NCI-H2107 treated with DMSO at 0.1 percent for 48 hours (cell line): ENCODE measurements at regions not wholly inside any gene's neighbourhood (a gene's known extent, or its start where the extent isn't known, plus 50 kb on each side); places are given as distances from the start of the nearest gene placed in this dataset.
"Not testable (repeated sequence)": the region's sequence is repeated elsewhere in the genome, so short reads cannot be mapped to it uniquely, and the experiment has no call there.

Experiments used
- DNase-seq: peaks from one replicate; lab custom pipeline; 2025; ENCODE audit not compliant: unreplicated experiment; lab: John Stamatoyannopoulos, UW

DNA sequence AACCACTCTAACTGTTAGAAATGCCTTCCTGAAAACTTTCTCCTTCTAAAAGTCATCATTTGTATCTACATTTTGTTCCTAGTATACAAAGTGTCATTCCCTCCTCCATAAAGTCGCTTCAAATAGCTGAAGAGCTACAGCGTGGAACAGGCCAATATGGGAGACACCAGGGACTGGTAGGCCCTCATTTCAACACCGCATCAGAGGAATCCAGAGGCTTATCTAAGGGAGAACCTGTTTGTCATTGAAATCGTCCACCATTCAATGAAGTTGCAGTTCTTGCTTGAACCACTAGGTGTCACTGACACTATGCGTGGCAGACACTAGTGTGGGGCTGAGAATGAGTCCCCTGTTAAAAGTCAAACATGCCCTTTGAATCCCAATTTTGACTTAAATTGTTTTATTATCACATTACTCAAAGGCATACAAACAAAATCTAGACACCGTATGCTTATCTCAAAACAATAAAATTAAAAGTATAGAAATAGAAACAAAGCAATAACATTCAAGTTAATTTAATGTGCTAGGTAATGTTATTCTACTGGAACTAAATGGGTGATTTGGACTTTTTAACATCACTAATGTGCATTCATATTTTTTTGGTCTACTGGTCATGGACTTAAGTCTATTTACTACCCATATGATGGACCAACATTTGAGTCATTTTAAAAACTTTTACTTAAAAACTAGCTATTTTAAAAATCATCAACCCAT is 182.3 kb downstream of the FCRL5 start:
- DNase-seq = peak; percentile 10

DNA sequence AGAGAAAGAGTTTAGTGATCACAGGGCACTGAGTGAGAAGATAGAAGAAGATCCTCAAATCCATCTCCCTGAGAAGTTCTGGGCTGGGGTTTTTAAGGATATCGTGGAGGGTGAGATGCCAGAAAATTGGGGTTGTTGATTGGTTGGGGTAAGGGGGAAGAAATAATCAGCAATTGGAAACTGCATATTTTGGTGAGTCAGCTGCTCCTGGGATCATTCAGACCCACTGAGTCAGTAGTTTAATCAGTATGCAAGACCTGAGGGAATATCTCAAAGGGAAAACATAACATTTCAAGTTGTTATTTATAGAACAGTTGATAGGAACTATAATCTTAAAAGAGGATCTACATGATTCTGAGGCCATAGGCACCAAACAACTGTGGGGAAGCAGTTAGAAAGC is 183.4 kb downstream of the FCRL5 start:
- DNase-seq = not testable (repeated sequence)

DNA sequence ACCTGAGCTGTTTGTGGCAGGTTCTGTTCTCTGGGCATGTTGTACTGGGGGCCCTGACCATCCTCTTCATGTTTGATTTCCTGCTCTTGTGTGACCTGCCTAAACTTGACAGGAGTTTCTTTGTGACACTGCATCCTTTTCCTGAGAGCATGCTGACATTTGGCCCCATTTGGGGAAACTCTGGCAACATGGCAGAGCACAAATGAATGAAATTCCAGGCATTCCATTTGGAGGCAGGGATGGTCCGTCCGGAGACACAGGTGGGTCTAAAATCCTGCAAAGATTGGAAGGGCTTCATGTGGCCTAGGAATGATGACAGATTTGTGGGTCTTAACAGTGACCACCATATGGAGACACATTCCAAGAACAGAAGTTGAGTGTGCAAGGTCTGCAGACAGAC is 184.0 kb downstream of the FCRL5 start:
- no peak for DNase-seq

DNA sequence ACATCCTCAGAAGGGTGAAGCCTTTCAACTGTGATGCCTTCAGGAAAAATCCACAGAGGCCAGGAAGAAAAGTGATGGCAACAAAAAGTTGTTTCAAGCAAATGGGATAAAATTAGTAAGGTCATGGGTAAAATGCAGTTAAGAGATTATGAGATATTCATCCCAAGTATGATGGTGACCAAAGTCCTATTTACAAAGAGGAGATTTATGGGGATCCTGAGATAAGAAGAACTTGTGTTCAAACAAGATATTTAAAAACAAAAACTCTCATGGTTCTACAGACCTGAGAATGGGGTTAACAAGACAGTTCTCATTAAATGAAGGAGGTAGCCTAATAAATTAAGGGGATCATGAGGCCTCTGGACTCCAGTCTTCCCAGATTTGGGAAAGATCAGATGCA is 184.4 kb downstream of the FCRL5 start:
- DNase-seq = no peak

DNA sequence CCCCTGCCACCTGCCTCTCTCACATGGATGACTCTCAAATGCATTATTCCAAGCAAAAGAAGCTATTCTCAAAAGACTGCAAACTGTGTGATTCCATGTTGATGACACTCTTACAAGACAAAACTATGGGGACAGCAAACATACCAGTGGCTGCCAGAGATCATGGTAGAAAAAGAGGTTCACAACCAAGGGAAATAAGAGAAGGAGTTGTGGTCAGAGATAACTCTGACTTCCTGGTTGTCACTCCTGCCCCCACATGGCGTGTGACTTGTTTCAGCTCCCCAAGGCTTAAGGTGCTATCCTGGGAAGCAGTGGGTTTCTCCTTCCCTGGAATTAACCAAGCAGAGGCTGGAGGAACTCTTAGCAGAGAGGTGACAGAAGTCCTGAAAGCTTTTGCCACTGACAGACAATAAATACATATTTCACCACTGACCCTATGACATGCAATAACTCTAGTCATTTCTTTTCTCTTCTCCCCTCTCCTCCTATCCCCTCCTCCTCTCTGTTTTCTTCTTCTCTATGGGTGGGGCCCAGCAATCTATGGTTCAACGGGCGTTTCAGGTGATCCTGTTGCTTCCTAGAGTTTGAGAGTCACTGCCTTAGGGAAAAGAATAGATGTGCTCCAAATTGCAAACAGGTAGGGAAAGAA is 185.1 kb downstream of the FCRL5 start:
- no peak for DNase-seq

DNA sequence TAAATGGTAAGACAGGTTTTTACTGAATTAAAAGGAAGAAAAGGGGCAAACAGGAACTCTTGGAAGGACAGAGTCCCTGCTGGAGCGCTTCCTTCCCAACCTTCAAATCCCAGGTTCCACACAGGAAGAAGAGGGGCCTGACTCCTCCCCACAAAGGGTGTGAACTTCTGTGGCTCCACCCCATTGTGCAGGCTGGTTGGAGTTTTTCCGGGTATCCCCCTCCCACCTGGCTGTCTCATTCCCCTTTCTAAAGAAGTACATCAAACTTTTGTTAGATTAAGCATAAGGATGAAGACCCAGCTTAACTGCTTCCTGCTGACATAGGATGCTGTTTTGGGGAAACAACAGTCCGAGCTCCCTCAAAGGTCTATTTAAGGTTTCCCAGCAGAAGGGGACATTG is 187.7 kb downstream of the FCRL5 start:
- no peak for DNase-seq

DNA sequence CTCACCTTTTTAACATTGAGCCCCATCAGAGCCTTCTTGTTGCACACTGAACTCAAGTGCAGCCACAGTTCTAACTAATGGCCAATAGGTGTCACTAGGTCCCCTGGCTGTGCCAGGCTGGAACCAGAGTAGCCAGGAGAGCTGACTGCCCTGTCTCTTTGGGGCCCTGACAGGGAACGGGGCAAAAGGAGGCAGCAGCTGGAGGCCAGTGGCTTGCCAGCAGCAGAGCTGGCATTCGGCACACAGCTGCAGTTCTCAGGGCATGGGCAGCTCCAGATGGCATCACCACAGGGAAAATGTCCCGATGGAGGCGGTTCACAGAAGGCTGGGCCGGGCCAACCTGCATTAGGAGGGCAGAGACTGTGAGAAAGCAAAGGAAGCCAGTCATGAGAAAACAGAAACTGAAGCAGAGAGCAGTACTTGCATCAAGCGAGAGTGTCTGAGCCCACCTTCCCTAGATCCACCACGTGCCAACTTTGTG is 188.6 kb downstream of the FCRL5 start:
- no peak for DNase-seq

DNA sequence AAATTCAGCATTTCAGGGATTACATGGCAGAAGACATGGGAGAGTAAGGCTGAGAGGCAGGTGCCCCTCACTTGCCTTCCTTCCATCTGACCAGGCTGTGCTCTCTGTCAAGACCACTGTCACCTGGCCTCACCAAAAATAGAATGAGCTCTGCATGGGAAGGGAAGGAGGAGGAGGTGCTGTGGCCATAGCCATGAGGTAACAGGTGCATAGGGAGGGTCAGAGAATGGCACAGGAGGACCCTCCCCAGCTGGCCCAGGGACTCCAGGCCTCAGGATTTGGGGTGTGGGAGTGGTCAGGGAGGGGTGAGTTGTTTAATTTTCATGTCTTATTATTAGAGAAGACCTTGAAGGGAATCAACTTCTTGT is 192.3 kb downstream of the FCRL5 start:
- peak; percentile 90 for DNase-seq

DNA sequence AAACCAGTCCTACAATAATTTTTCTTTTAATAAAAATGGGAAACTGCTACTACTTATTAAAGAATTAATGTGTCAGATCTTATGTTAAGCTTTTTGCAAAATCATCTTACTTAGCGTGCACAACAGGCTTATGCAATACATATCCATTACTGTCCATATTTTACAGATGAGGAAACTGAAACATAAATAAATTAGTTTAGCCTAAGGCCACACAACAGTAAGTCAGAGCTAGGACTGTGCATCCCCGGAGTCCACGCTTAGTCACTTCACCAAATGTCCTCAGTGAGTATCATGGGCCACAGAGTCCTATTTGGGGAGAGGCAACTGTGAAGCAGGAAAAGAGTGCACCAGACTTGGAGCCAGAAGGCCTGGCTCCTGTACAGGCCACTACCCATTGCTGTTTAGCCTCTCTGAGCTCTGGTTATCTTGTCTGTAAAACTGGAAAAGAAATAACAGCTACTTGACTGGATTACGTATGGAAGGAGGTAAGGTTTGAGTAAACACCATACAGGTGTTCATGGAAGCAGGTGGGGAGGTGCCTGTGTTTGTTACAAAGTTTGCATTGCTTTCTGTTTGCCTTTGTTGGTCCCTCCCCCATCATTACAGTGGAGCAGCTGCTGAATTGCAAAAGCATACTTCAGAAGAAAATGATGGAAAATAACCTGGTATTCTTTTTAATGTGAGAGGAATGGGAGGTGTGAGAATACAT is 192.8 kb downstream of the FCRL5 start:
- peak; percentile 97 for DNase-seq

DNA sequence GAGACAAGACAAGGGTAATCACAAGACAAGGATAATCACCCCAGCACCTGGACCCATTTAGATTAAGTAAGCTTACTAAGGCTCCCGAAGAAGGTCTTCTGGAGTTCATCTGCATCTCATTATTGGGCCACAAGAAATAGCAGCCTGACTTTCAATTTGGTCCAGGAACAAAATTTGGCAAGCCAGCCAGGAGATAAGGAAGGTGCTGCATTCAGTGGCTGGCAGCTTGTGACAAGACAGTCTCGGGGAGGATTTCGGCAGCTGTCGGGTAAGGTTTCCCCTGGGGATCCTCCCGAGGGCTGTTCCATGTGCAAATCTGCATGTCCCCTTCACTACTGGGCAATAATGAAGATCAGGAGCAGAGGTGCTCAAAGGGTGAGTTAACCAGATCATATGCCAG is 195.2 kb downstream of the FCRL5 start:
- no peak for DNase-seq

DNA sequence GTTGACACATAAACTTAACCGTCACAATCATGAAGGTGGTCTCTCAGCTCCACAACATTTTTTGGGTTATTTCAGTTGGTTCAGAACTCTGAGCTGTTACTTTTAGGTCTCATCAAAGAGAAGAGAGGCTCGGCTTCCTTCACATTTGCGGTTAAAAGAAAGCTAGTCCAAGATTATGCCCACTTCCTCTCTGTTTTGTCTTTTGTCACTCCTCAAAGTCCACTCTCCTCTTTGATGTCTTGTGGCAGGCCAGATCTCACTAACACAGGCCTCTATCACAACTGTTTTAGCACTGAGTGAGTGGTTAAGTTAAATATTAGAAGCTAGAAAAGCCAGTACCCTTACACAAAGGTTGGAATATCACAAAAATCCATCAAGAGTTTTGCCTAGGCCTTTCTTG is 195.7 kb downstream of the FCRL5 start:
- DNase-seq = no peak

DNA sequence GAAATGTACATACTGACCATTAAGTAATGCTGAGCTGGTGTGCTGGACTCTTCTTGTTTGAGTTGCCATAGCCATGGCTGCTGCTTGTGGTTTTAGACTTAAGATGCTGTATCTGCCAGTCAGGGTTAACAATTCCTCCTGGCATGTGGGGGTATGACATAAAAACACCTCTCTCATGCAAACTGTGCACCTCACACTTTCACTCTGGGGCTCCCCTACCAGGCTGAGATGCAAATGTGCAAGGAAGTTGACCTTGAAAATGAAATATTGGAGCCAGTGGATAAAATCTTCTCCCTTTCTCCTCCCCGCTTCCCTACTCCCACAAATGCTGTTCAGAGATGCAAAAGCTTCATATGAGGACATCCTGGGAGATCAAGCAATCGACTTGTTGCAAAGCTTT is 198.8 kb downstream of the FCRL5 start:
- no peak for DNase-seq

DNA sequence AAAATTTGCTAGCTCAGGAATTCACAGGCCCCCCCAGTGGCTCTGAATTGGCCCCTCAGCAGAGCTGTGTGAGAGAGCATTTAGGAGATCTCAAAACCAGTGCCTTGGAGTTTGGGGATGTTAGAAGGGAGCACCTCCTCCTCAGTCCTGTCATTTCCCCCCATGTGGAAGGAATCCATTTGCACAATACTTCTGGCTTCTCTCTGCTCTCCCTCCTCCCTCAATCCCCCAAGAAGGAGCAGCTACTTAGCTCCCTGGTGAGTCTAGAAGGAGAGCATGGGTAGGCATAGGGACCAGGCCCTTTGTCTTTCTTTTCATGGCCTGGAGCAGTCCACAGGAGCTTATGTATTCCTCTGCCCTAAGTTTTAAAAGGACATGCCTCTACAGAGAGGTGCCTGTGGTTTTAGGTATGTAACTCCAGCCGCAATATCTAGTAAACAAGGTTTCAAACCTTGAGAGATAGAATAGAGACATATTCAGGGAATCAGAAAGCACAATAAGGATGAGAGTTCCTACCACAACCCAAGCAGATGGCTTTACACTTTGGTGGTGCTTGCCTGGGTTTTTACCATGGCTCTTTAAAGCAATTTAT is 199.4 kb downstream of the FCRL5 start:
- no peak for DNase-seq

DNA sequence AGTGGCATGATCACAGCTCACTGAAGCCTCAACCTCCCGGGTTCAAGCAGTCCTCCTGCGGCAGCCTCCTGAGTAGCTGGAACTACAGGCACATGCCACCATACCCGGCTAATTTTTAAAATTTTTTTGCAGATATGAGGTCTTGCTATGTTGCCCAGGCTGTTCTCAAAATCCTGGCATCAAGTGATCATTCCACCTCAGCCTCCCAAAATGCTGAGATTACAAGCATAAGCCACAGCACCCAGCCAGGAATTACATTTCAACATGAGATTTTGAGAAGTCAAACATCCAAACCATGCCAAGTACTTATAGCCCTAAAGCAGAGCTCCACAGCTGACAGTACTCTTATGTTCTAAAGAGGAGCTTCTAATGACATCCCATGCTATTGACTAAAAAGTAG is 200.1 kb downstream of the FCRL5 start:
- DNase-seq = no peak

DNA sequence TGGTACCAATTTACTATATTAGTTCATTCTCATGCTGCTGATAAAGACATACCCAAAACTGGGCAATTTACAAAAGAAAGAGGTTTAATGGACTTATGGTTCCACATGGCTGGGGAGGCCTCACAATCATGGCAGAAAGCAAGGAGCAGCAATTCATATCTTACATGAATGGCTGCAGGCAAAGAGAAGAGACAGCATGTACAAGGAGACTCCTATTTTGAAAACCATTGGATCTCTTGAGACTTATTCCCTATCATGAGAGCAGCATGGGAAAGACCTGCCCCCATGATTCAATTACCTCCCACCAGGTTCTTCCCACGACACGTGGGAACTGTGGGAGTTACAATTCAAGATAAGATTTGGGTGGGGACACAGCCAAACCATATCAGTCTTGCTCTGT is 200.5 kb downstream of the FCRL5 start:
- DNase-seq = not testable (repeated sequence)

DNA sequence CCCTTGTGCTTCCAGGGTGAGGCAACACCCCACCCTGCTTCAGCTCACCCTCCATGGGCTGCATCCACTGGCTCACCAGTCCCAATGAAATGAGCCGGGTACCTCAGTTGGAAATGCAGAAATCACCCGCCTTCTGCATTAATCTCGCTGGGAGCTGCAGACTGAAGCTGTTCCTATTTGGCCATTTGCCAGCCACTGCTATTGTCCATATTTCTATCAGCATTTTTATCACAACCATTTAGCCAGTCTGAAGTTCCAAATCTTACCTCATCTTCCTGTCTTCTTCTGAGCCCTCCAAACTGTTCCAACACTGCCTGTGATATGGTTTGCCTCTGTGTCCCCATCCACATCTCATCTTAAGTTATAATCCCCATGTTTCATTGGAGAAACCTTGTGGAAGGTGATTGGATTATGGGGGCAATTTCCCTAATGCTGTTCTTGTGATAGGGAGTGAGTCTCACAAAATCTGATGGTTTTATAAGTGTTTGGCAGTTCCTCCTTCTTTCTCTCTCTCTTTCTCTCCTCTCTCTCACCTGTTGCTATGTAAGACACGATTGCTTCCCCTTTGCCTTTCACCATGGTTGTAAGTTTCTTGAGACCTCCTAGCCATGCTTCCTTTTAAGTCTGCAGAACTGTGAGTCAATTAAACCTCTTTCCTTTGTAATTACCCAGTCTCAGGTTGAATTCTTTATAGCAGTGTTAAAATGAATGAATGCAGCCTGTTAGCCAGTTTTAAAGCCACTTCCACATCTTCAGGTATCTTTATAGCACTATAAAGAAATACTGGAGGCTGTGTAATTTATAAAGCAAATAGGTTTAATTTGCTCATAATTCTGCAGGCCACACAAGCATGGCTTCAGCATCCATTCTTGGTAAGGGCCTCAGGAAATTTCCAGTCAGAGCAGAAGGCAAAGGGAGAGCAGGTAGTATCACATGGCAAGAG is 203.5 kb downstream of the FCRL5 start:
- no peak for DNase-seq

DNA sequence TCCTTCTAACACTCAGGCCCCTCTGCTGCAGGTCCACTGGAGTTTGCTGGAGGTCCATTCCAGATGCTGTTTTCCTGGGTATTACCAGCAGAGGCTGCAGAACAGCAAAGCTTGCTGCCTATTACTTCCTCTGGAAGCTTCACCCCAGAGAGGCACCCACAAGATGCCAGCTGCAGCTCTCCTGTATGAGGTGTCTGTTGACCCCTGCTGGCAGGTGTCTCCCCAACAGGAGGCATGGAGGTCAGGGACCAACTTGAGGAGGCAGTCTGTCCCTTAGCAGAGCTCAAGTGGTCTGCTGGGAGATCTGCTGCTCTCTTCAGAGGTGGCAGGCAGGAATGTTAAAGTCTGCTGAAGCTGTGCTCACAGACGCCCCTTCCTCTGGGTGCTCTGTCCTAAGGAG is 204.8 kb downstream of the FCRL5 start:
- DNase-seq = no peak

DNA sequence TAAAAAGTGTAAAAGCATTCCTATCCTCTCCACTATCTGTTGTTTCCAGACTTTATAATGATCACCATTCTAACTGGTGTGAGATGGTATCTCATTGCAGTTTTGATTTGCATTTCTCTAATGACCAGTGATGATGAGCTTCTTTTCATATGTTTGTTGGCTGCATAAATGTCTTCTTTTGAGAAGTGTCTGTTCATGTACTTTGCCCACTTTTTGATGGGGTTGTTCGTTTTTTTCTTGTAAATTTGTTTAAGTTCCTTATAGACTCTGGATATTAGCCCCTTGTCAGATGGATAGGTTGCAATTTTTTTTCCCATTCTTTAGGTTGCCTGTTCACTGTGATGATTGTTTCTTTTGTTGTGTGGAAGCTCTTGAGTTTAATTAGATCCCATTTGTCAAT is 199.6 kb upstream of the ETV3 start:
- not testable (repeated sequence) for DNase-seq

DNA sequence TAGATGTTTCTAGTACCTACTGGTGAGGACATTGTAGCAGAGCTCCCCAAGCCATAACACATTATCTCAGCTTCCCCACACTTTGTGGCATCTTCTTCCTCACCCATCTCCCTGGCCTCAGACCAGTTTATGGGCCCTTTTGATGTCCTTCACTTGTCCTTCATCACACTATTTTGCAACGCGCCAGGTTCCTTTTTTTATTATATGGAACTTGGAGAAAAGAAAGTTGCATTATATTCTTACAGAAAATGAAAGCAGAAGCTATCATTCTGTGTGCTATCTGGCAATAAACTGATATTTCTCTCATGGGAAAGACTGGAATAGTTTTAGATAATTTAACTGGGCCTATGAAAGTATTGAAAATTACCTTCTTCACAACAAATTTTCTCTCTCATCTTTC is 196.9 kb upstream of the ETV3 start:
- no peak for DNase-seq

DNA sequence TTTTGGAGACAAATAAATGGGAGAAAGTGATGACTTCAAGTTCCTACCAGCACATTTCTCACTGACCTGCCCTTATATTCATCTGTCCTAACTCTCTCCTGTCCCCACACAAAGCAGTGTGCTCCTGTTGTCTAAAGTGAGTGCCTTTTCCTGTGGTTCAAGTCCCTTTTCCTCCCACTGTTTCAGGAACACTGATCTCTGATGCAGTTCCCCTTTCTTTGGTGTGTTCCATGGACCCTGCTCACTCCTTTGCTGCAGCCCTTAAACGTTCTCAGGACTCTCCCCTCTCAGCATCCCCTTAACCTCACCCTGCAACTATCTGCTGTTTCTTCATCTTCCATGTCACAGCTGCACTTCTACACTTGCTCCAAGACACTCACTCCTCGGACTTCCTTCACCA is 195.8 kb upstream of the ETV3 start:
- DNase-seq = no peak

DNA sequence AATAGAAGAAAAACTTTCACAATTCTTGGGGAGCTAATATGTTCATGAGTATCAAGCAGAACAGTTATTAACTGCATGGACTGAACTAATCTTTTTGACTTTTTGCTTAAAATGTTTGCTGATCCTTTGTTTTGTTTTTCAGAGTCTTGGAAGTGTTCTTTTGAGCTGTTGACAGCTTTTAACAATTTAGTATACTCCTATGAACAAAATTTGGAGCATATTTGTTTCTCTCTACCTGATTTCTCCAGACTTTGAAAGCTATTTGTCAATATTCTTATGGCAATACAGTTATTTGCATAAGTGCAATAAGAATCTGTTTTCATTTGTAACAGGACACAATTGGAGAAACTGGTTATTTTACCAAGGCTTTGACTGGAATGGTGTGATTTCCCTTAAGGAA is 192.0 kb upstream of the ETV3 start:
- not testable (repeated sequence) for DNase-seq
